Peyer's patch (tissue), 4 donors: ENCODE measurements at regions not wholly inside any gene's neighbourhood (a gene's known extent, or its start where the extent isn't known, plus 50 kb on each side); places are given as distances from the start of the nearest gene placed in this dataset.
"Not testable (repeated sequence)": the region's sequence is repeated elsewhere in the genome, so short reads cannot be mapped to it uniquely, and the experiment has no call there.

Experiments
- CTCF ChIP-seq, 6 experiments: fragments of 450-650 bp in 4 of 6; fragments of 200-600 bp in 2 of 6; sonication (generic) in 1 of 6; IDR thresholded peaks; one replicate each; pipeline ENCODE4 v1.5.1; 2017 to 2019; ENCODE audit warnings: antibody characterized with exemption in 6 of 6, mild to moderate bottlenecking in 3 of 6, moderate library complexity in 1 of 6
- POLR2A ChIP-seq, 2 donors: fragments of 450-650 bp; IDR thresholded peaks; one replicate each; pipeline ENCODE4 v1.5.1; 2017; ENCODE audit warnings: antibody characterized with exemption in 2 of 2, mild to moderate bottlenecking in 2 of 2, moderate library complexity in 2 of 2

- not testable (repeated sequence) for TF ChIP-seq CTCF, POLR2A (IDR thresholded peaks at IDR 0.05)
Measured at GRCh38 chr2:87315183-87315902, 293.7 kb upstream of the PLGLB1 start.
